GM21737 (cell line): ENCODE measurements at regions not wholly inside any gene's neighbourhood (a gene's known extent, or its start where the extent isn't known, plus 50 kb on each side); places are given as distances from the start of the nearest gene placed in this dataset.
"Not testable (repeated sequence)": the region's sequence is repeated elsewhere in the genome, so short reads cannot be mapped to it uniquely, and the experiment has no call there.

Experiments used
- ATAC-seq: cut with Tn5 transposase; IDR thresholded peaks from one replicate; pipeline ENCODE4 v1.9.1; 2021; ENCODE audit warnings: mild to moderate bottlenecking, moderate library complexity; ENCODE audit not compliant: unreplicated experiment

GRCh38 chr6:92428448-92428847 is 990.9 kb downstream of the EPHA7 start:
- no peak for ATAC-seq

GRCh38 chr6:92427453-92427852 is 991.9 kb downstream of the EPHA7 start:
- no peak for ATAC-seq

- no peak for ATAC-seq
Measured at GRCh38 chr6:92415656-92416055, 1003.7 kb downstream of the EPHA7 start.

- no peak for ATAC-seq
Measured at GRCh38 chr6:92408350-92408749, 1011.0 kb downstream of the EPHA7 start.

- ATAC-seq = no peak
Measured at GRCh38 chr6:92404281-92404680, 1015.1 kb downstream of the EPHA7 start.

- no peak for ATAC-seq
Measured at GRCh38 chr6:92399911-92400310, 1019.4 kb downstream of the EPHA7 start.

- not testable (repeated sequence) for ATAC-seq
Measured at GRCh38 chr6:92388706-92389105, 1030.7 kb downstream of the EPHA7 start.

GRCh38 chr6:92380803-92381601 is 1038.4 kb downstream of the EPHA7 start:
- ATAC-seq = no peak

GRCh38 chr6:92377137-92377536 is 1042.2 kb downstream of the EPHA7 start:
- ATAC-seq = no peak

GRCh38 chr6:92376691-92377090 is 1042.7 kb downstream of the EPHA7 start:
- ATAC-seq = no peak

GRCh38 chr6:92371211-92372208 is 1047.8 kb downstream of the EPHA7 start:
- ATAC-seq = no peak

- ATAC-seq = no peak
Measured at GRCh38 chr6:92369309-92369708, 1050.0 kb downstream of the EPHA7 start.

- no peak for ATAC-seq
Measured at GRCh38 chr6:92364948-92365541, 1054.3 kb downstream of the EPHA7 start.

- no peak for ATAC-seq
Measured at GRCh38 chr6:92363111-92363510, 1056.2 kb downstream of the EPHA7 start.

- ATAC-seq = no peak
Measured at GRCh38 chr6:92362404-92362803, 1057.0 kb downstream of the EPHA7 start.

GRCh38 chr6:92361990-92362389 is 1057.4 kb downstream of the EPHA7 start:
- no peak for ATAC-seq

GRCh38 chr6:92354270-92354829 is 1065.0 kb downstream of the EPHA7 start:
- ATAC-seq = no peak

- ATAC-seq = no peak
Measured at GRCh38 chr6:92352130-92352529, 1067.2 kb downstream of the EPHA7 start.

- ATAC-seq = no peak
Measured at GRCh38 chr6:92341201-92341600, 1078.2 kb downstream of the EPHA7 start.

GRCh38 chr6:92339936-92340640 is 1079.3 kb downstream of the EPHA7 start:
- no peak for ATAC-seq
